ENCODE measurements at regions not wholly inside any gene's neighbourhood (a gene's known extent, or its start where the extent isn't known, plus 50 kb on each side); places are given as distances from the start of the nearest gene placed in this dataset.

GRCh38 chr3:25086721-25087120 lies 341.3 kb upstream of the RARB start:
- Histone ChIP-seq H3K4me3 (ENCODE audit: low read length) (no peak overlapping the region), H4K20me1 (ENCODE audit: insufficient read depth) (no peaks in the 10 kb centered on the region), H3K9me2 (ENCODE audit: insufficient read depth, low read length) (no peaks in the 10 kb centered on the region), H3K9me3 (ENCODE audit: low read length) (no peaks in the 10 kb centered on the region), H3K27ac (ENCODE audit: low read length) (no peak overlapping the region), H3K79me2 (replicated peaks; ENCODE audit: insufficient read depth, low read length) (no peaks in the 10 kb centered on the region), H3K36me3 (ENCODE audit: insufficient read depth, low read length) (no peaks in the 10 kb centered on the region), H3K27me3 (ENCODE audit: insufficient read depth, low read depth, low read length) (no peaks in the 10 kb centered on the region), H3K4me2 (ENCODE audit: low read length) (no peak overlapping the region), H3K9ac (ENCODE audit: low read length) (no peak overlapping the region), H2AFZ (ENCODE audit: low read depth, low read length) (no peak overlapping the region), H3F3A (ENCODE audit: insufficient read depth, low read length, poor library complexity, severe bottlenecking) (no peaks in the 10 kb centered on the region)
- TF ChIP-seq CTCF (IDR thresholded peaks at IDR 0.05; ENCODE audit: poor library complexity, severe bottlenecking) (no peak), EZH2 (IDR thresholded peaks at IDR 0.05; ENCODE audit: borderline replicate concordance, insufficient read depth, low read length, poor library complexity, severe bottlenecking) (no peak), EP300 (conservative IDR thresholded peaks at IDR 0.05; ENCODE audit: poor library complexity, severe bottlenecking) (no peak), SMC3 (conservative IDR thresholded peaks at IDR 0.05; ENCODE audit: poor library complexity) (no peak), POLR2AphosphoS5 (IDR thresholded peaks at IDR 0.05) (no peak), MXI1 (conservative IDR thresholded peaks at IDR 0.05; ENCODE audit: poor library complexity, severe bottlenecking) (no peak), TAF1 (IDR thresholded peaks at IDR 0.05; ENCODE audit: low read depth) (no peak), RAD21 (conservative IDR thresholded peaks at IDR 0.05) (no peak), REST (IDR thresholded peaks at IDR 0.05; ENCODE audit: borderline replicate concordance) (no peak)

- no peak overlapping the region for H3K27ac ChIP-seq (ENCODE audit: low read length)
- no peaks in the 10 kb centered on the region for H3K9me2 ChIP-seq (ENCODE audit: insufficient read depth, low read length)
- no peak overlapping the region for H2AFZ ChIP-seq (ENCODE audit: low read depth, low read length)
- H4K20me1 ChIP-seq (ENCODE audit: insufficient read depth): no peaks in the 10 kb centered on the region
- H3K27me3 ChIP-seq (ENCODE audit: insufficient read depth, low read depth, low read length): no peaks in the 10 kb centered on the region
- no peak overlapping the region for H3K9ac ChIP-seq (ENCODE audit: low read length)
- H3K4me2 ChIP-seq (ENCODE audit: low read length): no peak overlapping the region
- TF ChIP-seq TAF1 (IDR thresholded peaks at IDR 0.05; ENCODE audit: low read depth): no peak
- TF ChIP-seq RAD21 (conservative IDR thresholded peaks at IDR 0.05): no peak
- TF ChIP-seq POLR2AphosphoS5 (IDR thresholded peaks at IDR 0.05): no peak
- H3K4me3 ChIP-seq (ENCODE audit: low read length): no peak overlapping the region
- H3K79me2 ChIP-seq (replicated peaks; ENCODE audit: insufficient read depth, low read length): no peaks in the 10 kb centered on the region
- H3K9me3 ChIP-seq (ENCODE audit: low read length): no peaks in the 10 kb centered on the region
- no peaks in the 10 kb centered on the region for H3F3A ChIP-seq (ENCODE audit: insufficient read depth, low read length, poor library complexity, severe bottlenecking)
- H3K36me3 ChIP-seq (ENCODE audit: insufficient read depth, low read length): no peaks in the 10 kb centered on the region
These were observed 339.8 kb upstream of the RARB start for GRCh38 chr3:25088284-25088683.
